ENCODE measurements at regions not wholly inside any gene's neighbourhood (a gene's known extent, or its start where the extent isn't known, plus 50 kb on each side); places are given as distances from the start of the nearest gene placed in this dataset.
"Not testable (repeated sequence)": the region's sequence is repeated elsewhere in the genome, so short reads cannot be mapped to it uniquely, and the experiment has no call there.

GRCh38 chr13:40368127-40368891 lies 298.1 kb downstream of the FOXO1 start:
- no peaks in the 10 kb centered on the region for H3K9me3 ChIP-seq (ENCODE audit: control insufficient read depth, insufficient read depth, low read length)
- no peak overlapping the region for H3K27ac ChIP-seq (ENCODE audit: low read depth, low read length)
- TF ChIP-seq CTCF (IDR thresholded peaks at IDR 0.05; ENCODE audit: low read depth, low read length, poor library complexity, severe bottlenecking) = no peak
- no peak for TF ChIP-seq EZH2phosphoT487 (IDR thresholded peaks at IDR 0.05; ENCODE audit: borderline replicate concordance, low read length)
- no peaks in the 10 kb centered on the region for H3K9me2 ChIP-seq (replicated peaks; ENCODE audit: control insufficient read depth, low read length)
- no peaks in the 10 kb centered on the region for H3K79me2 ChIP-seq (ENCODE audit: control insufficient read depth, low read length)
- H3K27me3 ChIP-seq (ENCODE audit: control insufficient read depth, low read length) = no peaks in the 10 kb centered on the region
- H4K20me1 ChIP-seq (ENCODE audit: control insufficient read depth, insufficient read depth, low read depth, low read length) = no peaks in the 10 kb centered on the region
- no peak overlapping the region for H3K4me2 ChIP-seq (ENCODE audit: low read length)
- no peaks in the 10 kb centered on the region for H3K36me3 ChIP-seq (ENCODE audit: control insufficient read depth, low read length)
- H3K4me1 ChIP-seq (ENCODE audit: control insufficient read depth, low read length) = peaks cover 11% of the 10 kb centered on the region
- H3F3A ChIP-seq (ENCODE audit: control insufficient read depth, insufficient read depth) = 0 out of 2 replicates have a peak, but pooled peaks cover 2% of the 10 kb centered on the region
- H3K4me3 ChIP-seq (ENCODE audit: low read length) = no peak overlapping the region

- H3F3A ChIP-seq (ENCODE audit: control insufficient read depth, insufficient read depth) = no peaks in the 10 kb centered on the region
- peaks cover 10% of the 10 kb centered on the region for H3K4me1 ChIP-seq (ENCODE audit: control insufficient read depth, low read length)
- H3K9me3 ChIP-seq (ENCODE audit: control insufficient read depth, insufficient read depth, low read length) = no peaks in the 10 kb centered on the region
- H3K9me2 ChIP-seq (replicated peaks; ENCODE audit: control insufficient read depth, low read length) = no peaks in the 10 kb centered on the region
- no peaks in the 10 kb centered on the region for H4K20me1 ChIP-seq (ENCODE audit: control insufficient read depth, insufficient read depth, low read depth, low read length)
- H3K36me3 ChIP-seq (ENCODE audit: control insufficient read depth, low read length) = no peaks in the 10 kb centered on the region
- H3K27ac ChIP-seq (ENCODE audit: low read depth, low read length) = no peak overlapping the region
- no peak overlapping the region for H3K4me3 ChIP-seq (ENCODE audit: low read length)
- H3K79me2 ChIP-seq (ENCODE audit: control insufficient read depth, low read length) = no peaks in the 10 kb centered on the region
- TF ChIP-seq CTCF (IDR thresholded peaks at IDR 0.05; ENCODE audit: low read depth, low read length, poor library complexity, severe bottlenecking) (no peak), EZH2phosphoT487 (IDR thresholded peaks at IDR 0.05; ENCODE audit: borderline replicate concordance, low read length) (no peak)
- H3K27me3 ChIP-seq (ENCODE audit: control insufficient read depth, low read length) = no peaks in the 10 kb centered on the region
- H3K4me2 ChIP-seq (ENCODE audit: low read length) = no peak overlapping the region
These were observed 295.8 kb downstream of the FOXO1 start for GRCh38 chr13:40370661-40371060.

- no peak overlapping the region for H3K4me3 ChIP-seq (ENCODE audit: low read length)
- H4K20me1 ChIP-seq (ENCODE audit: control insufficient read depth, insufficient read depth, low read depth, low read length) = no peaks in the 10 kb centered on the region
- no peak for TF ChIP-seq EZH2phosphoT487 (IDR thresholded peaks at IDR 0.05; ENCODE audit: borderline replicate concordance, low read length)
- TF ChIP-seq CTCF (IDR thresholded peaks at IDR 0.05; ENCODE audit: low read depth, low read length, poor library complexity, severe bottlenecking) = no peak
- no peak overlapping the region for H3K4me2 ChIP-seq (ENCODE audit: low read length)
- no peaks in the 10 kb centered on the region for H3K9me3 ChIP-seq (ENCODE audit: control insufficient read depth, insufficient read depth, low read length)
- H3K27ac ChIP-seq (ENCODE audit: low read depth, low read length) = no peak overlapping the region
- no peaks in the 10 kb centered on the region for H3K79me2 ChIP-seq (ENCODE audit: control insufficient read depth, low read length)
- H3K9me2 ChIP-seq (replicated peaks; ENCODE audit: control insufficient read depth, low read length) = no peaks in the 10 kb centered on the region
- no peaks in the 10 kb centered on the region for H3K27me3 ChIP-seq (ENCODE audit: control insufficient read depth, low read length)
- H3K4me1 ChIP-seq (ENCODE audit: control insufficient read depth, low read length) = peaks cover 2% of the 10 kb centered on the region; the same call in 1 of the 2 replicates
- H3F3A ChIP-seq (ENCODE audit: control insufficient read depth, insufficient read depth) = no peaks in the 10 kb centered on the region
- H3K36me3 ChIP-seq (ENCODE audit: control insufficient read depth, low read length) = no peaks in the 10 kb centered on the region
These were observed 294.8 kb downstream of the FOXO1 start for GRCh38 chr13:40371531-40372125.

- not testable (repeated sequence) for H3K27ac ChIP-seq (ENCODE audit: low read depth, low read length); H3F3A ChIP-seq (ENCODE audit: control insufficient read depth, insufficient read depth); H3K4me1 ChIP-seq (ENCODE audit: control insufficient read depth, low read length); H3K9me3 ChIP-seq (ENCODE audit: control insufficient read depth, insufficient read depth, low read length); H4K20me1 ChIP-seq (ENCODE audit: control insufficient read depth, insufficient read depth, low read depth, low read length); H3K4me3 ChIP-seq (ENCODE audit: low read length); H3K79me2 ChIP-seq (ENCODE audit: control insufficient read depth, low read length); H3K4me2 ChIP-seq (ENCODE audit: low read length); H3K36me3 ChIP-seq (ENCODE audit: control insufficient read depth, low read length); H3K27me3 ChIP-seq (ENCODE audit: control insufficient read depth, low read length); H3K9me2 ChIP-seq (replicated peaks; ENCODE audit: control insufficient read depth, low read length)
These were observed 292.8 kb downstream of the FOXO1 start for GRCh38 chr13:40373608-40374007.
